ENCODE measurements at regions not wholly inside any gene's neighbourhood (a gene's known extent, or its start where the extent isn't known, plus 50 kb on each side); places are given as distances from the start of the nearest gene placed in this dataset.
"Not testable (repeated sequence)": the region's sequence is repeated elsewhere in the genome, so short reads cannot be mapped to it uniquely, and the experiment has no call there.

DNA sequence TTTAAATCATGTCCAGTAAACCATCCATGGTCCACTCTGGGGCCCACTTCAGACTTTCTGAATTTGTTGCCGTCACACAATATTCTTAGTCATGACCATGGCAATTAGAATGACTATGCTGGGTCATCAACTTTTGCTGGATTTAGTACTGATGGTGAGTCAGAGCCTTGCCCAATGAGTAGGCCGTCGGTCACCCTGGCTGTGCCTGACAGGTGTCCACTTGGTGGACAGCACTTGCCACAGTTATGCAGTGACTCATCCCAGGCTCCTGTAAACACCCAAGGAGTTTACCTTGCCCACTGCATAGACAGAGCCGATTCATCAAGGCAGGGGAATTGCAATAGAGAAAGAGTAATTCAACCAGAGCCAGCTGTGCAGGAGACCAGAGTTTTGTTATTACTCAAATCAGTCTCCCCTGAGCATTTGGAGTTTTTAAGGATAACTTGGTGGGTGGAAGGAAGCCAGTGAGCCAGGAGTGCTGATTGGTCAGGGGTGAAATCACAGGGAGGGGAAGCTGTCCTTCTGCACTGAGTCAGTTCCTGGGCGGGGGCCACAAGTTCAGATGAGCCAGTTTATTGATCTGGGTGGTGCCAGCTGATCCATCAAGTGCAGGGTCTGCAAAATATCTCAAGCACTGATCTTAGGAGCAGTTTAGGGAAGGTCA lies 333.8 kb downstream of the PTPRU start:
- no peak for DNase-seq (ENCODE audit: low read depth in 2 of 2)

DNA sequence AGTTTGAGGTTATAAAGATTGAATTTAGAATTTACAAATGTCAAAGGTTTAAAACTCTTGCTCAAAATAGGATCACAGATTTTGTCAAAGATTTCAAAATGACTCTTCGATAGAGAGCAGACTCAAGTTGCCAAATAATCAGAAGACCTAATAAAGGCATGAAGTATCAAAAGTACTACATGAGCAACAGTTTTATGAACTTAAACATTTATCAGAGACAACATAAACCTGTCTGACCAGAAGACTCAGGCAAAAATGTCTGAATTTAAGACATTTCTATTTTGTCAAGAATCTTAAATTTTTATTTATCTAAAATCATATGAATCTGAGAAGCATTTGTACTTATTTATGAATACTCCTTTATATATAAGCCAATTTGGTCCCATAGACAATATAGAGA lies 330.9 kb downstream of the PTPRU start:
- no peak for DNase-seq (ENCODE audit: low read depth in 2 of 2)

DNA sequence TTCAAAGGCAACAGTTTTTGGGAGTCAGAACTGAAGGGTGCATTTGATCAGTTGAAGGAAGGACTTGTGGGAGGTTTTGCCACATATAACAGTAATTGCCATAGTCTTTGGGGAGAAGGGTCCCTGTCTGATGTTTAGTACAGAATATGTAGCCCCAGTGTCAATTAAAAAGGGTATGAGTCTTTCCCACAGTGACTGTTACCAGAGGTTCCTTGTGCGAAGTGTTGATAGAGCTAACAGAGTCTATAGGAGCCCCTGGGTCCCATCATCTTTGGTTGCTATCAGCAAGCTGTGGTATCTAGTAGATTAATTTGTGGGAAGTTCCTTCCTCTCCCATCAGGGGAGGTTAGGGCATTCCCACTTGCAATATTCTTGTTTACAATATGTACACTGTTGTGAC lies 329.2 kb downstream of the PTPRU start:
- no peak for DNase-seq (ENCODE audit: low read depth in 2 of 2)

DNA sequence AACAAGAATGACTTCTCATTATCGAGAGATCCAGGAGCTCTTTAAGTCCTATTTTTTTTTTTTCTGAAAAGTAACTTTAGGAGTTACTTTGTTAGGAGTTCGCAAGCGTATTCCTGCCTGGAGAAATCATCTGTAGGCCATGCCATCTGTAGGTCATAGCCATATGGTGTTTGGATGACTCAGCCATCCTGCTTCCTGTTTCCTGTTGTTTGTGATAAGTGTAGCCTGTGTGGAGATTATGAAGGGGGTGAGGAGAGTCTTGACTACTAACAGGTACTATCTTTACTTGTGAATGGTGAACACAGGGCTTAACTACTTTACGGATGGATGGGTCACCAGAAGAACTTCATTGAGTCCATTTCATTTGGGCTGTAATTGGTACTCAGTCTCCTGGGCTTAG lies 327.2 kb downstream of the PTPRU start:
- DNase-seq (ENCODE audit: low read depth in 2 of 2) = no peak

DNA sequence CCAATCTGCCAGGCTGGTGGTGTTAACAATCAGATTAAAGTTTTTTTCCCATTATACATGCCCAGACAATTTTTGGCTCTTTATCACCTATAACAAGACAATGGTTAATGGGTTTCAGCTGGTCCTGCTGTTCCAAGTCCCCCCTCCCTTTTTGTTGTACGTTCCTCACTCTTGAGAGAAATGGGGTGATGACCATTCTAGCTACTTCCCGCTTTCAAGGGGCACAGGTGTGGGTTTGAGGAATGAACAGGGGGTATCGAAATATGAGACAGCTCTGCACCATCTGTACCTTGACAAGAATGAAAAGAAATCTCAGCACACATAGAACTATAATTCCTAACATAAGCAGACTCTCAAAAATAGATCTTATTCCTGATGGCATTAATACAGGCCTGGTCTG lies 326.8 kb downstream of the PTPRU start:
- DNase-seq (ENCODE audit: low read depth in 2 of 2) = no peak

DNA sequence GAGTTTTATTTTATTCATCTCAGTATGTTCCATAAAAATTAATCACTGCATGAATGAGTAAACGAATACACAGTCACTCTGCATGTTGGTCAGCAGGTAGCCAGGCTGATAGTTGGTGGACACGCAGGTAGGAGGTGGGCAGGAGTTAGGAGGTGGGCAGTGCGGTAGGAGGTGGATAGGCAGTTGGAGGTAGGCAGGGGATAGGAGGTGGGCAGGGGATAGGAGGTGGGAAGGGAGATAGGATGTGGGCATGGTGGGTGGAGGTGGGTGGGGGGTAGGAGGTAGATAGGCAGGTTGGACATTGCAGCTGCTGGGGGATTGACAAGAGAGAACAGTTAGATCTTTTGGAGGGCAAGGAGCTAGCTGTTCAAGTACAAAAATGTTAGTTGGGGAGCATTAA lies 322.7 kb downstream of the PTPRU start:
- DNase-seq (ENCODE audit: low read depth in 2 of 2) = no peak

DNA sequence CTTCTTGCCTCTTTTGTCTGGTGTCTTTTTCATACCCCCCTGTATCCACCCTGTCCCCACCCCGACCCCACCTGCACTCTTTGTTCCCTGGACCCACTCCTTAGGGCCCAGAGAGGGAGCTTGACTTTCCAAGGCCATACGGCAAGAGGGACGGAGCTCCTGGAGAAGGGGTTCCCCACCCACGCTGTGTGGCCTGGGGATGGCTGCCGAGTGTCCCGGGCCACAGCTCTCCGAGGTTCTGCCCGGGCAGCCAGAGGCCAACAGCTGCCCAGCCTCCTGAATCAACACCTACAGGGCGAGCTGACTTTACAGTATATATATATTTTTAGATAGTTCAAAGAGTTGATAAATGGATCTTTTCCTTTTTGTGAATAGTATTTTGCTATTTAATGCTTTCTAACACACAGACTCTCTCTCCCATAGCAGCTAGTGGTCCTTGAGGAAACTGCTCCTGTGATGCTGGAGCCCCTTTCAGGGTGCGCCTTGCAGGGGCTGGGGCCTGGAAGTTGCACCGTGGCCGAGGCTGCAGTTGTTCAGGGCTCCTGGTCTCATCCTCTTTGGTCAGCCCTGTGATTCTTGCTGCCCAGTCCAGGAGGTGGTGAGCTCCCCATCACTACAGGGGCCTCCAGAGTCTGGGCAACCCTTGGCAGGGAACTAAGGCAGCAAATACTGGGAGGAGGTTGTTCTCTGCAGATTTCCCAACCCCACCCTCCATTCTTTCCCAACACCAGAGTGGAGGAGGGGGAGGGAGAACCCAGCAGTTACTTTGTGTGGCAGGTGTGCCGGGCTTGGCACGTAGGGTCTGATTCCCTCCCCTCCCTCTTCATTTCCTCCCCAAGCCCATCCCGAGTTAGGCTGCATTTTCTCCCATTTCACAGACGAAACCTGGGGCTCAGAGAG lies 321.6 kb downstream of the PTPRU start:
- DNase-seq (ENCODE audit: low read depth in 2 of 2) = no peak

DNA sequence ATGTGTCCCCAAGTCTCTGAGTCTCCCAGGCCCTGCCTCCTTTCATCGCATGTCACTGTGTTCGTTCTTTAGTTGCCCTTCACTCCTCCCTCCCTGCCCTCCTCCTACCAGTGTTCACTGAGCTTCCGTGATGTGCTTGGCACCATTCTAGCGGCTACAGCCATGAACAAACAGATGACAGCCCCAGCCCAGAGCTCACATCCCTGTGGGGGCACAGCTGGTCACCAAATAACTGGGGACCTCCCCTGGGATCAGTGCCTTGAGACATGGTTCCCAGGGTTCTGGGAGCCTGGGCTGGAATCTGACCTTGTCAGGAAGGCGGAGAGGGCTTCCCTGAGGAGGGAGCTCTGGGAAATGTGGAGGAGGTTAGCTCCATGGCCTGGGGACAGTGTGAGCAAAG lies 320.7 kb downstream of the PTPRU start:
- no peak for DNase-seq (ENCODE audit: low read depth in 2 of 2)

DNA sequence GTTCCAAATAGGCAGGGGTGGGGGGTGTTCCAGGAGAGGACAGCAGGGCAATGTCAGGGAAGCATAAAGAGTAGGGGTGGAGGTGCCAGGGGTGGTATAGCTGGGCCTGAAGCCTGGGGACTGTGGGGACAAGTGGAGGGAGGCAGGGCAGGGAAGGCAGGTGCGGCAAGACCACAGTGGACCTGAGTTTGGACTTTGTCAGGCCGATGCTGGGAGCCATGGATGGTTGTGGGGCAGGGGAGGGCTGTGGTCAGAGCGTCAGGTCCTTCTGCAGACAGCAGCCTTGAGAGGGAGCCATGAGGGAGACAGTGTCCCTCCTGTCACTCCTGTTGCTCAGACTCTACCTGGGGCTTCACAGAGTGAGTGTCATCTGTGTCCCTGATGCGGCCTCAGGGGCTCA lies 320.3 kb downstream of the PTPRU start:
- DNase-seq (ENCODE audit: low read depth in 2 of 2) = no peak

DNA sequence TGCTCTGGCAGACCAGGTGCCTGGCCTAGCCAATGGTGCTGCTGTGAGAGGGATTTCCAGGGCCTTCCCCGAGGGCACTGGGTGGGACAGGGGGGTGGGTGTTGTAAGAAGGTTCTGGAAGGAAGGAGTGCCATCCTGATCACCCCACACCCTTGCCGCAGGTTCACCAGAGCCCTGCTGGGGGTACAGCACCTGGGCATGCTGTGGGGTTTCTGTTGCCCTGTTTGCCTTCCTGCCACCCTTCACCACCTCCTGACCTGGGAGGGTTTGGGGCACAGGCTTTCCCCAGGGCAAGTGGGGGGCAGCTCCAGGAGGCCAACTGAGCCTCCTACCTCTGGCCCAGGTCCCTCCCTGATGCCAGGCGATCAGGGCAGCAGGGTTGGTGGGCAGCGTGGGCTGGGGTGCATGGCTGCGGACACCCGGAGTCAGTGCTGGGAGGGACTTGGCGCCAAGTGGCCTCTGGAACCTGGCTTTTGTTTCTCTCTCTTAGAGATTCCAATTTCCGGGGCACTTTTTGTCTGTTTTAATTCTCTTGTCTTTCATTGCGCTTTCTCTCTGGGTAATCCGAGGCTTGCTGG lies 318.8 kb downstream of the PTPRU start:
- no peak for DNase-seq (ENCODE audit: low read depth in 2 of 2)

DNA sequence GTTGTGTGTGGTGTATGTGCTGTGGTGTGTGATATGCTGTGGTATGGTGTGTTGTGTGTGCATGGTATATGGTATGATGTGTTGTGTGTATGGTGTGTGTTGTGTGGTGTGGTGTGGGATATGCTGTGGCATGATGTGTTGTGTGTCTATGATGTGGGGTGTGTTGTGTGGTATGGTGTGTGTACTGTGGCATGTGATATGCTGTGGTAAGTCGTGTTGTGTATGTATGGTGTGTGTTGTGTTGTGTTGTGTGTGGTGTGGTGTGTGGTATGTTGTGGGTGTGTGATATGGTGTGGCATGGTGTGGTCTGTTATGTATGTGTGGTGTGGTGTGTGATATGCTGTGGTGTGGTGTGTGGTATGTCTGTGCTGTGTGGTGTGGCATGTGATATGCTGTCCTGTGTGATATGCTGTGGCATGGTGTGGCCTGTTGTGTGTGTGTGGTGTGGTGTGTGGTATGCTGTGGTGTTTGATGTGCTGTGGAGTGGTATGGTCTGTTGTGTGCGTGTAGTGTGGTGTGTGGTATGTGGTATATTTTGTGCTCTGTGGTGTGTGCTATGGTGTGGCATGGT lies 318.0 kb downstream of the PTPRU start:
- DNase-seq (ENCODE audit: low read depth in 2 of 2) = no peak

DNA sequence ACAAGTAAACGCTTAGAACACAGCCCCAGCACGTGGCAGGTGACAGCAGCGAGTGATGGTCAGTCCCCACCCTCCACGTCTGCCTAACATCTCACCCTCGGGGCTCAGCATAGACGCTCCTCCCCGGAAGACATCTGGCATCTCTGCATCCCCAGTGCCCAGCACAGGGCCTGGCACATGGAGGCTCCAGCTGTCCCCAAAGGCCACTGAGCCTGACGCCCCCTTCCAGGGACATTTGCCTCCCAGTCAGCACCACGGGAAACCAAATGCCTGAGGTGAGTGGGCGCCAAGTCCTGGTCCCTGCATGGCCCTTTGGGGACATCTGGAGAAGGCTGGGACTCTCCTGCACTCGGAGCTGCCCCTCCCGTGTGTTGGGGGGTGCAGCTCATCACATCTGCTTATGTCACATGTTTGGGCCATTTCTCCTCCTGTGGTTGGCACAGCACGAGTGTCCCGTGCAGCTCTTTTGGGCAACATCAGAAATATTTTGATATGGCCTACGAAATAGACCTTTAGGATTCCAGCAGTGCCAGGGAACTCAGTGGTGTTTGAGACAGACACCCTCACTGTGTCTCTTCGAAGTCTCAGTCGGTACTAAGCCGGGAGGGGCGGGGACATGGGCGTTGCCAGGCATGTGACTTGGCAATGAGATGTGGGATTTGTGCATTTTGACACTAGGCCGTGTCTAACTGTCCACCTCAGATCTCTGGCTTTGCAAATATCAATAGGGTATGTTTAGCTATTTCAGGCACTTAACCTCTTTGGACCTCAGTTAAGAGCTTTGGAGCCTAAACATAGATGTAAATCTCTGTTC lies 315.0 kb downstream of the PTPRU start:
- no peak for DNase-seq (ENCODE audit: low read depth in 2 of 2)

DNA sequence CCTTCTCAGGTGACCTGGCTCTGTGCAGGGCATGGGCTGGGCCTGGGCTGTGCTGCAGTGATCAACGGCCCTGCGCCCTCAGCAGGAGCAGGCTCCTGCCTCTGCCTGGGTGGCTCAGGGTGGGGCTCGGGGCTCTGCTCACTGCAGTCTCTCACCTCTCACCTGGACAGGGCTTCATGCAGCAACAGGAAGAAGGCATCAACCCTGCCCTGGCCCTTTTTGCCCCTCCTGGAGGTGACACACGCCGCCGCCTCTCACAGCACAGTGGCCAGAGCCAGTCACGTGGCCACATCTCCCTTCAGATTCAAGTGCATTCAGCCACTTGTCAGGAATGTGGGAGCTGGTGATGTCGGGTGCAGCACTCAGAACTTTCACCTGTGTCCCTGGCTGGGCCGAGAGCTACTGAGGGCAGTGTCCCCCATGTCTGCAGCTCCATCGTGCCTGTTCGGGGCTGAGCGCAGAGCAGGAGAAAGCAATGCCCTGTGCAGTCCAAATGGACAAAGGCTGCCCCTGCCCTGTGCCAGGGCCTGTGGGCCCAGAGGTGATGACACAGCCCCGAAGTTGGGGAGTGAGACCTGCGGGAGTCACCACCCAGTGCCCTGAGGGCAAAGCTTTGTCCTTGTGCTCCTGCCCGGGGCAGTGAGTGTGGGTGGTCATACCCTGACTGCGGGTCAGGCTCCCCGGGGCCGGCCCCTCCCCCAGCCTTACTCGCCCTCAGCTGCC lies 314.0 kb downstream of the PTPRU start:
- no peak for DNase-seq (ENCODE audit: low read depth in 2 of 2)

DNA sequence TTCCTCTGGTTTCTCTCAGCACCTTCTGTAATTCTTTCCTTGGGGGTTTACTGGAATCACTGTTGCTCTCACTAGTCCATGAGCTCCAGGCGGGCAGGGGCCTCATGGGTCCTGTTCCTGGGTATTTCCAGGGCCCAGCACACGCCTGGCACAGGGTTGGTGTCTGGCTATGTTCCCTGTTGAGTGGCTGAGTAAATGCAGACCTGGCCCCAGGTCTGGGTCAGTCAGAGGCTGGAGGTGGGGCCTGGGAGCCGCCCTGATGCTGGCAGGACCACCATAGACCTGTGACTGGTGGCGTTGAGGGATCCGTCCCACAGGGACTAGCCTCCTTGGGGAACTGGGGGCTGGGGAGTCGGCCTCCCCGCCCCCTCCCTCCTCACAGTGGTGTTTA lies 313.4 kb downstream of the PTPRU start:
- DNase-seq (ENCODE audit: low read depth in 2 of 2) = not testable (repeated sequence)

DNA sequence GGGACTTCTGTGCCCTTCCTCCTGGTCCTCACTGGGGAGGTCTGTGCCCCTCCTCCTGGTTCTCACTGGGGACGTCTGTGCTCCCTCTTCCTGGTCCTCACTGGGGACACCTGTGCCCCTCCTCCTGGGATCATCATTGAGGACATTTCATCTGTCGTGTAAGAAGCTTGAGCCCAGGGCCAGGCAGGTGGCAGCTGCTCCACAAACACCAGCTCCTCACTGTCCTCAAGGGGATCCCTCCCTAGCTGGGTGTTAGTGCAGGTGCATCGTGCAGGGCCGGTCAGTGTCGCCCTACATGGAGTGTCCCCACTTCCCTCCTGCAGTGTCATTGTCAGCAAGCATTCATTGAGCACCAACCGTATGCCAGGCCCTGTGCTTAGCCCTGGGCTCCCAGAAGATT lies 312.7 kb downstream of the PTPRU start:
- no peak for DNase-seq (ENCODE audit: low read depth in 2 of 2)

DNA sequence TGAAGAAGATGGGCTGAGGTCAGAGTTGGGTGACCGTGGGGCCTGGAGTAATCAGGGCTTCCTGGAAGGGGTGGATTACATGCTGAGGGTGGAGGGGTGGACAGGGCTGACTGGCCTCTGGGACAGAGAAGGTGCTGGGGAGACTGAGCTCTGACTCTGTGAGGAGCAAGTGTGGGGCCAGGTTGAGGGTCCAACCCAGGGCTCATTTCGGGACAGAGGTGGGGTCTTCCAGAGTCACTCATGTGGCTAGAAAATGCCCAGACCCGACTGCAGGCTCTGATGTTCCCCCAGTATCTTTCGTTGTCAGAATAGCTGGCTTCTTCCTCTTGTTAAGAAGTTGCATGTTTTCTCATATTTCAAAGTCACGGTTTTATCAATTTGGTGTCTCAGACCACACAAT lies 311.8 kb downstream of the PTPRU start:
- DNase-seq (ENCODE audit: low read depth in 2 of 2) = no peak

DNA sequence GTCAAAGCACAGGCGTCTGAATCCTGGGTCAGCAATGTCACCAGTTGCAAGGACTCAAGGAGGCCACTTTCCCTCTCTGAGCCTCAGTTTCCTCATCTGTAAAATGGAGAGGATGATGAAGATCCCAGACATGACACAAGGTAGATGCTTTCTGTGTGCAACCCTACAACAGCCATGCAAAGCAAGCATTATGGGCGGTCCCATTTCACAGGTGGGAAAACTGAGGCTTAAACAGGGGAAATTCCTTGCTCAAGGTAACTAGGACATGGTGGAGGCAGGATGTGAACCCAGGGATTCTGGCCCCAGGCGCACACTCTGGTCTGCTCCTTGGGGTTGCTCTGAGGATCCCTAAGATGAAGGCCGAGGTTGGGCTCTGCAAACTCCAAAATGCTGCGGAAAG lies 311.0 kb downstream of the PTPRU start:
- no peak for DNase-seq (ENCODE audit: low read depth in 2 of 2)

DNA sequence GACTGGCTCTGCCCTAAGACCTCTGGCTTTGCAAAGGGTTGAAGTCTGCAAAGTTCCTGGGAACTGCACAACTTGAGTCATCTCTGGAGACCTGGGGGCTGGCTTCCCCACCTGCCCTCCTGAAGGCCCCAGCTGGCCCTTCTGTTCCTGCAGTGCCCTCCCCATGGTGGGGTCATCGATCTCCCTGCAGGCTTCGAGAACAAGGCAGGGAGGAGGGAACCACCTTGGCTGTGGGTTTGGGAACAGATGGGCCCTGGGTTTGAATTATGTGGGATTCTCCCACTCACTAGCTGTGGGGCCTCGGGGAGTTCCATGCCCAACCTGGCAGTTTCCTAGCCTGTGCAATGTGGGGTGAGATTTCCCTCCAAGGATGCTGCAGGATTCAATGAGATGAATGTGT lies 310.2 kb downstream of the PTPRU start:
- no peak for DNase-seq (ENCODE audit: low read depth in 2 of 2)

DNA sequence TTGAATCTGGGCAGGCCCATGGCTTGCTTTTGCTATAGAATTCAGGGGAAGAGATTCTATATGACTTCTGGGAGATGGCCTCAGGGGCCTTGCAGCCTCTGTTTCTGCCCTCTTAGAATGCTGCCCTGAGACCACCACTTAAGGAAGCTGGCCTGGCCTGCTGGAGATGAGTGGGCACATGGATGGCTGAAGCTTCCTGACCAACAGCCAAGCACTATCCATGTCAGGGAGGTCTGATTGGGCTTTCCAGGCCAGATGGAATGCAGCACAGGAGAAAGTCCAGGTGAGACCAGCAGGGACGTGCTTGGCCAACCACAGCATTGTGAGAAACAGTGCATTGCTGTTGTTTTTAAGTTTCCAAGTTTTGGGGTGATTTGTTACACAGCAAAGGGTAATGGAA lies 308.1 kb downstream of the PTPRU start:
- no peak for DNase-seq (ENCODE audit: low read depth in 2 of 2)

DNA sequence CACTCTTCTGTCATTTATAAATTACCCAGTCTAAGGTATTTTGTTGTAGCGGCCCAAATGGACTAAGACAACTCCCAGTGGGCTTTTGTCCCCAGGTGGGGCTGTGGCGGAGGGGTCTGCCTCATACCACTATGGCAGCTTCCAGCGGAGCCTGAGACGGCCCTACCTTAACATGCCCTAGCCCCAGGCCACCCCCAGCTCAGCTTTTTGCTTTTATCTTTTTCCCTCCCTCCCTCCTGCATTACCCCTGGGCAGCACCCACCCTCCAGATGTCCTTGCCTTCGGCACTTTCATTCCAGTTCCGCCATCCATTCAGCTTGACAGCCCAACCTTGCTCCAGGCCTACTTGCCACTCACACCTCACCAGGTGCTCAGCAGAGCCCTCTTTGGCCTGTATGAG lies 307.3 kb downstream of the PTPRU start:
- no peak for DNase-seq (ENCODE audit: low read depth in 2 of 2)

DNA sequence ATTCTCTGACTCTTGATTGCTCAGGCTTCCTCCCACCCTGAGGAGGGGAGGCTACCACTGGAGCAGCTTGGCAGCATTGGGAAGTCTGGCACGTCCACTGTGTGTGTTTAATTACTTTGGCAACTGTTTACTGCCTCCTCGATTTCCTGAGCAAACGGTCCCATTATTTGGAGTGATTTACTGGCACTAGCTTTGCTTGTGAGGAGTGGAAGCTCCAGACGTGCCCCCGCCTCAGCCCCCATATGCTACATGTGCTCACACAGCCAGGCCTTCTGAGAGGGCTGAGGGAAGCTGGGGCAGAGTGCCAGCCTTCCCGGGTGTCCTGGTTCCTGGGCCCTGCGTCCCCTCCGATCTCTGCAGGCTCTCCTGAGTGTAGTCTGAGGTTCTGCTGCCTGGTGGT lies 306.2 kb downstream of the PTPRU start:
- DNase-seq (ENCODE audit: low read depth in 2 of 2) = no peak
